GM12864 (cell line): ENCODE measurements at regions not wholly inside any gene's neighbourhood (a gene's known extent, or its start where the extent isn't known, plus 50 kb on each side); places are given as distances from the start of the nearest gene placed in this dataset.

Source experiments
- DNase-seq: peaks from one replicate; pipeline ENCODE4 v3.0.0-alpha.2; 2011; ENCODE audit warnings: low read depth
- H3K4me3 ChIP-seq: 2 replicates; pipeline ENCODE4 v1.5.1; 2011; ENCODE audit warnings: mild to moderate bottlenecking, low read depth, low read length, control low read depth
- CTCF ChIP-seq: IDR thresholded peaks from 2 replicates; pipeline ENCODE4 v1.5.1; 2011; ENCODE audit warnings: low read depth, mild to moderate bottlenecking, moderate library complexity, low read length, control low read depth, inconsistent platforms; ENCODE audit errors: missing control alignments

DNA sequence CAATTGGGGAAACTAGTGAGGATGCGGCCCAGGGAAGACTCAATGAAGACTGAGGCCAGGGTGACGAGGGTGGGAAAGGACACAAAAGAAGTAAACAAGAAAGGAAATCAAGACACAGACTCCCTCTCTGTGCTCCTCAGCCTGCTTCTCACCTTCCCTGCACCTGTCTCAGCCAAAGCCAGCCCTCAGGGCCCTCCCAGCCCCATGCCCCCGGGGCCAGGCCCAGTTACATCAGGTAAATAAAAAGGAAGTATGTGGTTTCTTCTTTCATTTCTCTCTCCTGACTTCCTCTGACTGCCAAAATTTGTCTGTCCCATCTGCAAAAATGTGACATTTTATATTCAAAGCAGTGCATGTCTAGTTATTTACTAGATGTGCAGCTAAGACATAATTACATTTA, 328.0 kb downstream of the UACA start:
- no peak for TF ChIP-seq CTCF
- no peak overlapping the region for H3K4me3 ChIP-seq
- peak; percentile 36 for DNase-seq

GRCh38 chr15:70433586-70434324, 329.6 kb downstream of the UACA start:
- H3K4me3 ChIP-seq, result no peak overlapping the region
- no peak for TF ChIP-seq CTCF
- DNase-seq, result no peak

GRCh38 chr15:70432924-70433495, 330.3 kb downstream of the UACA start:
- no peak for TF ChIP-seq CTCF
- DNase-seq, result no peak
- H3K4me3 ChIP-seq, result no peak overlapping the region

DNA sequence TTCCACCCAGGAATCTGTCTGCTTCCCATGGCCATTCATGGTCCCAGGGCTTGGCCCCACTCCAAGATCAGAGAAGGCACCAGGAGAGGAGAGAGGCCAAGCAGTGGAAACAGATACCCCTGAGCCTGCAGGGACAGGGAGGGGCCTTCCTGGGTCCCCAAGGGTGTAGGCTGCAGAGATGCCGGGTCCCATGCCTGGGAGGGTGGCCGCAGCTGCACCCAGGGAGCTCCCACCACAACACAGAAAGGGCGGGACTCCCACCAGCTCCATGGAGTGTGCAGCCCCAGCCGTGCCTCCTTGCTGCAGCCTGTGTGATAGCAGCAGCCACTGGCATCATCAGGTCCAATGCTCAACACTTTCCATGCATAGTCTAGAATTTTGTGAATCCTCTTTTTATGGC, 331.5 kb downstream of the UACA start:
- DNase-seq, result no peak
- no peak for TF ChIP-seq CTCF
- no peak overlapping the region for H3K4me3 ChIP-seq

DNA sequence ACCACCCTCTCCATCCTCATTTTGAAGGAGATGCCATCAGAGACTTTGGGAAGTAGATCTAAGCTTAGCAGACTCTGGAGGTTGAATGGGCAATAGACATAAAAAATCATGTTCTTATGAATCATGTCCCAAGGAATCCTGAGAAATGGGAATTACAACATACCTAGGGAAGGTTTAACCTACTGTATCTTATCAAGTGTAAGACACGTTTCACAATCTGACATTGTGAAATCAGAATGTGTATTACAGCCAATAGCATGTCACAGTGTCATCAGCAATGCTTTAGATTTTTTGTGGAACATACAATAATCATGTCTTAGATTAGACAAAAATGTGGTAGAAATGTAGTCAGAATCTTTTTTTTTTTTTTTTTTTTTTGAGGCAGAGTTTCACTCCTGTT, 332.4 kb upstream of the TLE3 start:
- TF ChIP-seq CTCF, result no peak
- no peak overlapping the region for H3K4me3 ChIP-seq
- DNase-seq, result no peak

DNA sequence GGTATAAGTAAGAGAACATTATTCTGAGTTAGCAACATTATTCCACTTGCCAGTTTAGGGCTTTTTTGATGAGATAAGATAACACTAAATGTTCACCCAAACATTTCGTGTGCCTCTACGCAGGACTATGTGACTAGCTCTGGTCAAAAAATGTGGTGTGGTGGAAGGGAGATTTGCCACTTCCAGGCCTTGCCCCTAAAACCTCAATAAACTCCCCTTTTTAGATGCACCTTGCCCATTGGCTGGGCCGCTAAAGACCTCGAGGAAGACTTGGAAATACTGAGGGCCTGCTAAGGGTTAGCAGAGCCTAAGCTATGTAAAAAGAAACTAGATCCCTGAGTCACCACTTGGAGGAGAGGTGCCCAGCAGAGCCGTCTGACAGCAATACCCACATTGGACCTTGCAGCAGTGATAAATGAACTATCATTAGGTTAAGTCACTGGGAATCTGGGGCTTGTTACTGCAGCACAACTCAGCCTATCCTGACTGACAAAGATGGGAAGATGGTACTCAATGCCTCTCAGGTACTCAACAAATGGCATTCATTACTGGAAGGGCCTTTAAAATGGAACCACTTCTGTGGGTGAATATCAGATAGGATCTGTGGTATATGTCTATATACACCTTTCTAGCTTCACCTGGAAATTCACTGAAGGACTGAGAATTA, 331.5 kb upstream of the TLE3 start:
- H3K4me3 ChIP-seq, result no peak overlapping the region
- TF ChIP-seq CTCF, result no peak
- no peak for DNase-seq
